Activated CD8-positive, alpha-beta memory T cell treated with anti-CD3 and anti-CD28 coated beads, Interleukin-2, amount 50 U/mL, for 1 hour (primary cell): ENCODE measurements at regions not wholly inside any gene's neighbourhood (a gene's known extent, or its start where the extent isn't known, plus 50 kb on each side); places are given as distances from the start of the nearest gene placed in this dataset.

Source experiments
- DNase-seq: peaks from one replicate; pipeline ENCODE4 v3.0.0-alpha.2; 2020; ENCODE audit errors: extremely low read depth

- DNase-seq, result no peak
Observed at GRCh38 chr2:5914811-5915611, 222.8 kb downstream of the SOX11 start.

- DNase-seq, result no peak
Observed at GRCh38 chr2:5915881-5916310, 223.7 kb downstream of the SOX11 start.

DNA sequence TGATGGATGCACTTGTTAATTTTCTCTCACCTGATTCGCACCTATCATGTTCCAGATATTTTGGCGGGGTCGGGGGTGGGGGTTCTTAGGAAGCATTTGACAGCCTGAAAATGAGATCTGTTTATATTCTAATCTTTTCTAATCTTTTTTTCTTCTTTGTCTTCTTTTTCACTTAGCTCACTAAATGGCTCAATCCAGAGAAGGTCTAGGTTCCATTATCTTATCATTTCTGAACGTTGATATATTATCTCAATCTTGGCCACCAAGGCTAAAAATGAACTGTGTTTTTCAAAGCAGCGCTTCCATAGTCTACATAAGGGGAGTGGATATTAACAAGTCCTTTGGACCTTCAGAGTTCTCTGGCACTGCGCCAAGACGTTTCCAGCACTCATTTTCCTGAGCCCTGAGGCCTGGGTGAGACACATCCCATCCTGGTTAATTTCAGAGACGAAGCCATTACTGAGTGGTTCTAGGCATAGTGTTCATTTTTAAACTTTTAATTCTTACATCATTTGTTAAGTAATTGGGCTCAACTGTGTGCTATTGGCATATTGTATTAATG is 229.0 kb downstream of the SOX11 start:
- no peak for DNase-seq

DNA sequence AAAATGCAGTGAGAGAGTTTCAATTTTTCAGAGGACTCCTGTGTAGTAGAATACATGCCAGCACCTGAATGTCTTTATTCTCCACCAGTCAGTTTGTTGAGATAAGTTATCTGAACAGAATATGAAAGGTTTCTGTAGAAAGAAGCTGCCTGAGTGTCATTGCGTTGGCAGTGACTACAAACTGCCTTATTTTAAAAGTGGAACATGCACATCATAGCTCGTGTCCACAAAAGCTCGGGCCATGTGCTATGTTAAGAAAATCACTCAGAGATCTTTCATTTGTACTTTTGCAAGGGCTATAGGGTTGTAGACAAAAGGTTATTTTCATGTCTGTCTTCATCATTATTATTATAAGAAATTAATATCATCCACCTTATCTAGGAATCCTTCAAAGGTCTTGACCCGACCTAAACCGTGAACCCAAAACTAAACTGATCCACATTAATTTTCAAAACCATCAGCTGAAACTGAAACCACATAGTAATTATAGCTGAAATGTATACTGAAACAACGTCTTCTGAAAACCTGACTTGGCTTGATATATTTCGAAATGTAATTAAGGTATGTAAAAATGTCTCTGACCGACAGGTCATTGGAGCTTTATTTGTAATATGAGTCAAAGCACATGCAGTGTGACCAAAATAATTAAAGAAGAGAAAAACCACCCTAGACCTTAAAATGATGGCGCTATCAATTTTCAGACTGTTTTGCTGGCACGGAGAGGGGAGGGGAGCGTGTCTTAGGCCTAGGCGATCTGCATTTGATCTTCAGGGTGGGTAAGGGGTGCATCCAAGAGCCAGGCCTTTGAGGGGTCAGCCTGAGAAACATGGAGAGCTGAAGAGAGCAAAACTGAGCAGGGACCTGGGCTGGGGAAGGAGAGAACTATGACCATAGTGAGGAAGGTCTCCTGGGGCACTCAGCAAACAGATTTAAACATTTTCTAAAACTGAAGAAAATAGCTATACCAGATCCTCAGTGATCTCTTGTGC is 232.1 kb downstream of the SOX11 start:
- DNase-seq, result no peak

GRCh38 chr2:5925604-5926003 is 233.4 kb downstream of the SOX11 start:
- DNase-seq, result no peak

DNA sequence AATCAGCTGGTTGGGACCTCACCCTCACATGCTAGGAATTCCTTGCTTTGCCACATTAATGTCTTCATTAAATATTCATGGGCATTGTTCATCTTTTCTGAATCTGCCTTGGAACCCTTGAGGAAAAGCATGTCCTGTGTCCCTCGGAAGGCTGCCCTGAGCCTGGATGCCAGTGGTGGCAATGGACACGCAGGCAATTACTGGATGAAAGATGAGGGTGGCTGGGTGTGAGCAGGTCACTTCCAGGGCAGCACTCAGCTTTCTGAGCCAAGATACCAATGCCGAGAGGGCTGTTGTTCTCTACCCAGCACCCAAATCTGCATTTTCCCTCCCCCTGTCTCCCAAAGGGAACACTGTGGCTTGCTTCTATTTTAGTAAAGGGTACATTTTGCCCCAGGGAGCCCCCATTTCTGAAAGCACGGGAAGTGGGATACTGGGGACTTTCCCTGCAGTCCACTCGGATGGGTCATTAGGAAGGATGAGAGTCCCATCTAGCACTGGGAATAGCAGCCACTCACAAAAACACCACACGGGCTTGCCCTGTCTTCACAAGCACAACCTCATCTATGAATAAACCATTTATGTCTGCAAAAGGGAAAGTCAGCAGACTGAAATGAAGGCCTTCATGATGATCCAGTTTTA is 234.8 kb downstream of the SOX11 start:
- DNase-seq, result no peak

GRCh38 chr2:5932556-5933469 is 240.6 kb downstream of the SOX11 start:
- no peak for DNase-seq

DNA sequence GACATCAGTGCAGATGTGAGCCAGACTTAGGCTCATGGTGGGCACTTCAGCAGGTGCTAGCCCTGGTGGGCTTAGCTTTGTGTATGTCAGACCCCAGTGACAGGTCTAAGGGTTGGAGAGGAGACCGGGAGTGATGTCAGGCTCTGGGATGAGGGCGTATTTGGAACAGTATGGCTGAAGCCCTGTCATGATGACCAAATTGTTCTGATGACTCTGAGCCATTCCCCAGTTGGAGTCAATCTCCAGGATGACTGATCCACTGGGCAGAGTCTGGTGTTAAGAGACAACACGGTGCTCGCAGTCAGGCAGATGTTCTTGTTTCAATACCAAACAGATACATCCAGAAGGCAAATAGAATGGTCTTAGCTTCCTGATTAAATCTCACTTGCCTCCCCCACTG is 241.5 kb downstream of the SOX11 start:
- no peak for DNase-seq

DNA sequence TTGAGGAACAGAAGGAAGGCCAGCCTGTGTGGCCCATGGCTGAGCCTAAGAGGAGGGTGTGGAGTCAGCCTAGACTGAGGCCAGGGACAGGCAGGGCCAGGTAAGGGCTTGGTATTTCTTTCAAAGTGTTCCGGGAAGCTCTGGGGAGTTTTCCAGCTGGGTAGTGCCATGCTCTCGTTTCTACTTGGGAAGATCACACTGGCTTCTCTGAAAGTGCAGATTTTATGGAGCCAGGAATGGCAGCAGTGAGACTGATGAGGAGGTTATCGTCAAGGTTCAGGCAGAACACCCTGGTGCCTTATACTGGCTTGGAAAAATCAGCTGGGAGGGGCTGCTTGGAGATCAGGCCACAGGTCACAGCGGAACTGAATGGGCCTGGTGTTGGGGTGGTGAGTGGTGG is 245.1 kb downstream of the SOX11 start:
- no peak for DNase-seq

- no peak for DNase-seq
Observed at GRCh38 chr2:5937851-5938565, 245.8 kb downstream of the SOX11 start.

- no peak for DNase-seq
Observed at GRCh38 chr2:5938566-5938896, 246.3 kb downstream of the SOX11 start.

DNA sequence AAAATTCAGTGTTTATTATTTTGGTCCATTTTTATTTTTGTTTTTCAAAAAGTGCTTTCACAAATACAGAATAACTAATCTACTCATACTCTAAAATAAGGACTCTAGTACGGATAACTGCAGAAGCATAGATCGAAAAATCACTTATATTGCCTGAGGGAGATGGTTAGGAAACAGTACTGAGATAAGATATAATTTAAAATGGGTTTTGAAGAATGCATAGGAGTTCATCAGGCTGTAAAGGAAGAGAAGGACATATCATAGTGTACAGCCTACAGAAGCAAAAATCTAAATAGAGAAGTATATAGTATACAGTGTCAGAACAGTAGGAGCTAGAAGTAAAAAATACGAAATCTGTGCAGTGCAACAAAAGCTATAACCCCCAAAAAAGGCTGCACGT is 247.4 kb downstream of the SOX11 start:
- no peak for DNase-seq

GRCh38 chr2:5940596-5941535 is 248.7 kb downstream of the SOX11 start:
- no peak for DNase-seq

- no peak for DNase-seq
Observed at GRCh38 chr2:5942204-5942603, 250.0 kb downstream of the SOX11 start.

DNA sequence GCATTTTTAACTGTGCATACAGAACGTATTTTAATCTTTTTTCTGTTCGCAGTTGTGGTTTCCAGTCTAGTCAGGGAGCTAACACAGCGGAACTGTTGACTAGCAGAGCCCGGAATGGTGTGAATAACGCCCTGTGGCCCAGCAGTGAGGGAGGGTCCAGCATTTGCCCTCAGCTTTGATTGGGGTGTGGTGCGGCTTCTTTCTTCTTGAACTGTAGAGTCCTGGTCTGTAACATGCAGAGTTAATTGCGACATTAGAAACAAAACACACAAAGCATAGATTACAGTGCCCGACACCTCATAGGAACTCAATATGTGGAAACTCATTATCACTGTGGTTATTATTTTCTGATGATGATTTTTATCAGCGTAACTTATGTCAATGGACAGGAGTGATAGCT is 253.6 kb downstream of the SOX11 start:
- DNase-seq, result no peak

- no peak for DNase-seq
Observed at GRCh38 chr2:5946225-5947115, 254.3 kb downstream of the SOX11 start.

DNA sequence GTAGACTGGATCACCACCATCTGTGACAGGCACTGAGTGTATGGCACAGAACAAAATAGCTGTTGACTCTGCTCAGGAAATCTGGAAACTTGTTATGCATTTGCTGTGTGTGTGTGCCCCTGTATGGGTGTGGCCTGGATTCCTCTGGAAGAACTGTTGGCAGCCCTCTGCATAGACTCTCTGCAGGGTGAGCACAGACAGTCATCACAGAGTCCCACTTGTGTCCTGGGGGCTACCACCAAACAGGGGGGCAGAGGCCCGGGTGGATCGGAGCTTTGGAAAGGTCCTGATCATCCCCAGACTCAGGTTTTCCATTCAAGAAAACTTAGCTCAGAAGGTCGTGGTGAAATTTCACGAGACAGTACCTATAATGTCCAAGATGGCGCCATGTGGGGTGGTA is 258.6 kb downstream of the SOX11 start:
- no peak for DNase-seq

GRCh38 chr2:5951471-5951870 is 259.3 kb downstream of the SOX11 start:
- no peak for DNase-seq
